Ascending aorta (tissue), 2 donors: ENCODE measurements at regions not wholly inside any gene's neighbourhood (a gene's known extent, or its start where the extent isn't known, plus 50 kb on each side); places are given as distances from the start of the nearest gene placed in this dataset.

ENCODE experiments used
- DNase-seq, 2 donors: peaks; one replicate each; pipeline ENCODE4 v3.0.0-alpha.2; 2019; ENCODE audit warnings: low spot score in 2 of 2
- H3K27ac ChIP-seq, 2 donors: fragments of 200-600 bp; sonication (generic); one replicate each; pipeline ENCODE4 v1.5.1; 2016 to 2017; ENCODE audit warnings: mild to moderate bottlenecking in 1 of 2
- H3K27me3 ChIP-seq: fragments of 200-600 bp; sonication (generic); one replicate; pipeline ENCODE4 v1.5.1; 2017
- H3K36me3 ChIP-seq, 2 donors: fragments of 200-600 bp; sonication (generic); one replicate each; pipeline ENCODE4 v1.5.1; 2016
- H3K4me1 ChIP-seq, 2 donors: fragments of 200-600 bp; sonication (generic); one replicate each; pipeline ENCODE4 v1.5.1; 2016 to 2017; ENCODE audit warnings: mild to moderate bottlenecking in 1 of 2
- H3K4me3 ChIP-seq, 2 donors: fragments of 200-600 bp; sonication (generic); one replicate each; pipeline ENCODE4 v1.5.1; 2016 to 2017; ENCODE audit warnings: mild to moderate bottlenecking in 1 of 2
- H3K9me3 ChIP-seq, 2 donors: fragments of 200-600 bp; sonication (generic); one replicate each; pipeline ENCODE4 v1.5.1; 2016
- CTCF ChIP-seq, 3 experiments: fragments of 200-600 bp in 2 of 3; fragments of 450-650 bp in 1 of 3; sonication (generic) in 2 of 3; IDR thresholded peaks; one replicate each; pipeline ENCODE4 v1.5.1; 2016 to 2019; ENCODE audit warnings: antibody characterized with exemption in 3 of 3, mild to moderate bottlenecking in 1 of 3, moderate library complexity in 1 of 3
- intact Hi-C: fragments of 100-400 bp; cut with DNase I; formaldehyde crosslinking; loops from one replicate; pipeline ENCODE4 v1.15.1; 2023

GRCh38 chr18:56086786-56087185, 498.8 kb upstream of the TCF4 start:
- Histone ChIP-seq H3K27me3 (no peaks in the 10 kb centered on the region), H3K4me3 (no peak overlapping the region), H3K9me3 (no peaks in the 10 kb centered on the region), H3K27ac (no peak overlapping the region), H3K36me3 (no peaks in the 10 kb centered on the region), H3K4me1 (no peaks in the 10 kb centered on the region)
- DNase-seq = no peak
- intact Hi-C loops = no loop called here
- TF ChIP-seq CTCF (IDR thresholded peaks at IDR 0.05) = no peak

GRCh38 chr18:56086176-56086575, 498.2 kb upstream of the TCF4 start:
- Histone ChIP-seq H3K27me3 (no peaks in the 10 kb centered on the region), H3K36me3 (no peaks in the 10 kb centered on the region), H3K4me3 (no peak overlapping the region), H3K4me1 (no peaks in the 10 kb centered on the region), H3K27ac (no peak overlapping the region), H3K9me3 (no peaks in the 10 kb centered on the region)
- intact Hi-C loops = no loop called here
- no peak for TF ChIP-seq CTCF (IDR thresholded peaks at IDR 0.05)
- DNase-seq = no peak

GRCh38 chr18:56085551-56085950, 497.6 kb upstream of the TCF4 start:
- TF ChIP-seq CTCF (IDR thresholded peaks at IDR 0.05) = no peak
- H3K4me3 ChIP-seq = no peak overlapping the region
- no peaks in the 10 kb centered on the region for H3K9me3 ChIP-seq
- H3K36me3 ChIP-seq = no peaks in the 10 kb centered on the region
- intact Hi-C loops = no loop called here
- H3K27me3 ChIP-seq = no peaks in the 10 kb centered on the region
- no peaks in the 10 kb centered on the region for H3K4me1 ChIP-seq
- DNase-seq = peak in 1 of 2 donors; percentile 65
- no peak overlapping the region for H3K27ac ChIP-seq

- no peaks in the 10 kb centered on the region for H3K4me1 ChIP-seq
- TF ChIP-seq CTCF (IDR thresholded peaks at IDR 0.05) = no peak
- H3K27me3 ChIP-seq = no peaks in the 10 kb centered on the region
- no peaks in the 10 kb centered on the region for H3K36me3 ChIP-seq
- intact Hi-C loops = no loop called here
- no peak overlapping the region for H3K27ac ChIP-seq
- H3K4me3 ChIP-seq = no peak overlapping the region
- H3K9me3 ChIP-seq = no peaks in the 10 kb centered on the region
- no peak for DNase-seq
These were observed 495.7 kb upstream of the TCF4 start for GRCh38 chr18:56083523-56084287.

- no peak for TF ChIP-seq CTCF (IDR thresholded peaks at IDR 0.05)
- Histone ChIP-seq H3K27ac (no peak overlapping the region), H3K27me3 (no peaks in the 10 kb centered on the region), H3K36me3 (no peaks in the 10 kb centered on the region), H3K4me3 (no peak overlapping the region), H3K4me1 (no peaks in the 10 kb centered on the region), H3K9me3 (no peaks in the 10 kb centered on the region)
- intact Hi-C loops = no loop called here
- DNase-seq = no peak
These were observed 495.1 kb upstream of the TCF4 start for GRCh38 chr18:56083097-56083521.
